ENCODE measurements at regions not wholly inside any gene's neighbourhood (a gene's known extent, or its start where the extent isn't known, plus 50 kb on each side); places are given as distances from the start of the nearest gene placed in this dataset.
"Not testable (repeated sequence)": the region's sequence is repeated elsewhere in the genome, so short reads cannot be mapped to it uniquely, and the experiment has no call there.

DNA sequence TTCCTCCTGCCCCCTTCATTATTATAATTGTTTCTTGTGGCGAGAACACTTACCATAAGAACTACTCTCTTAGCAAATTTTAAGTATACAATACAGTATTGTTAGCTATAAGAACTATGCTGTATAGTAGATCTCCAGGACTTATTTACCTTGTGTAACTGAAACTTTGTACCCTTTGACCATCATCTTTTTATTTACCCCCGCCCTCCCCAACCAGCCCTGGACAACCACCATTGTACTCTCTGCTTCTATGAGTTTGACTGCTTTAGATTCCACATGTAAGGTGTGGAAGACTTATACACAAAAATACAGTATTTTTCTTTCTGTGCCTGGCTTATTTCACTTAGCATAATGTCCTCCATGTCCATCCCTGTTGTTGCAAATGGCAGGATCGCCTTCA, 161.1 kb downstream of the PHF8 start:
- no peak for DNase-seq (ENCODE audit: low read depth in 2 of 3, low spot score in 2 of 3)

DNA sequence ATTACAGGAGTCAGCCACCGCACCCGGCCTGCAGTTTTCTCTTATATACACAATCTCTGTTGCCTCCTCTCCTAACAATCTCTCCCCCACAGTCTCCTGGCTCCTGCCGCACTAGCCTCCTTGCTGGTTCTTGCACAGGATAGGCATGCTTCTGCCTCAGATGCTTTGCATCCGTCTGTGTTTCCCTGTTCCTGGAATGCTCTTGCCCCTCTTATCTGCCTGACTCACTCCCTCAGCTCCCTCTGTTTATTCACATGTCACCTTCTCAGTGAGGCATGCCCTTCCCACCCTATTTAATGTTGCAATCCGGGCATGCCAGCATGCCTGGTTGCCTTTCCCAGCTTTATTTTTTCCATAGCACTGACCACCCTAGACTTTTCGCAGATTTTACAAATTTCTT, 161.9 kb downstream of the PHF8 start:
- no peak for DNase-seq (ENCODE audit: low read depth in 2 of 3, low spot score in 2 of 3)

DNA sequence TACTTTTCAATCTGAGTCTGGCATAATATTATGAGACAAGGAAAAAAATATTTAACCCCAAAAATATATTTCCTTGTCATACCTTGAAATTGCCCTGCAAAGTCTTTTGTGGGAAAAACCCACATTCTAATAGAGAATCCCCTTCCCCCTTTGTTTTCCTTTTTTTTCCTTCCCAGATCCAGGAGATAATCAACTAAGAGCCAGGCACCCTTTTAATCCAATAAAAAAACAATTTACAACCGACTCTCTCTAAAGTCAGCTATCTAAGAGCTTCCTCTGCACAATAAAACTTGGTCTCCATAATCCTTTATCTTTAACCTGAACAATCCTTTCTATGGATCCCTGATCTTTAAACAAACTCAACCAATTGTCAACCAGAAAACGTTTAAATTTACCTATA, 163.5 kb downstream of the PHF8 start:
- DNase-seq (ENCODE audit: low read depth in 2 of 3, low spot score in 2 of 3), result not testable (repeated sequence)

DNA sequence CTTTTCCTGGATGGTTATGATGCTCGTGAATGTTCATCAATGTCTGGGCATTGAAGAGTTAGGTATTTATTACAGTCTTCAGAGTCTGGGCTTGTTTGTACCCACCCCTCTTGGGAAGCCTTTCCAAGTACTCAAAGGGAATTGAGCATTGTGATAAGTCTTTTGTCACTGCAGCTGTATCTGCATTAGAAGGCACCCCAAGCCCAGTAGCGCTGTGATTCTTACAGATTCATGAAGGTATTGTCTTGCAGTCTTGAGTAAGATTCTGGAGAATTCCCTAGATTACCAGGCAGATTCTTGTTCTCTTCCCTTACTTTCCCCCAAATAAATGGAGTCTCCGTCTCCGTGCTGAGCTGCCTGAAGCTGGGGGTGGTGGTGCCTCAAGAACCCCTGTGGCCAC, 173.4 kb upstream of the HUWE1 start:
- DNase-seq (ENCODE audit: low read depth in 2 of 3, low spot score in 2 of 3), result no peak

DNA sequence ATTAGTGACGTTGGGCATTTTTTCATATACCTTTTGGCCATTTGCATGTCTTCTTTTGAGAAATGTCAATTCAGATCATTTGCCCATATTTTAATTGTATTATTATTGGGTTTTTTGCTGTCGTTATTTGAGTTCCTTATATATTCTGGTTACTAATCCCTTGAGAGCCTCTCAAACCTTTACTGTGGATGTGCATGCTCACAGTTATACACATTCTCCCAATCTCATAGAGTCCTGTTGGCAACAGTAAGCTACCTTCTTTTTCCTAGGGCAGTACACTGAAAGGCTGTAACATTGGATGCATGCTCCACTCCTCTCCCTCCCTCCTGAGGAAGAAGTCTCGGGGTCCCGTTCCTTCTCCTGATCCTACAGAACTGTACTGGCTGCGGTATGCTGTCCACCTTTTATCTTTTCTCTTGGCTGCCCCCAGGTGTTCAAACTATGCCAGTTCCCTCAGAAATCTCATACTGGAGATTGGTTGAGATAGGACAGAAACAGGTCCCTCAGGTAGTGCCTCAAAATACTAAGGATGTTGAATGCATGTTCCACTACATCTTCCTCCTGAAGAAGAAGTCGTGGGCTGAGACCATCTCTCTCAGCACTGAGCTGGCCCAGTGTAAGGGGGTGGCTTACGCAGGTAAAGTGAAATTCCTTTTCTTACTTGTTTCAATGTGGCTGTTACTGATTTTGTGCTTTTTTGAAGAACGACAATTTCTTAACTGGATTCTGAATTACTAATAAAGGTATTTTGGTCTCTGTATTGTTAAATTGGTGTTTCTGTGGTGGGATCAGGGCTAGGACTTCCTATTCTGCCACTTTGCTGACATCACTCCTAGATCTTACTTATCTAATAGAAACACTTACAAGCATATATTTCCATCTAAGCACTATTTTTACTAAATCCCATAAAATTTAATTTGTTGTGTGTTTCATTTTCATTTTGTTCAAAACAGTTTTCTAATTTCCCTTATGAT, 145.4 kb upstream of the HUWE1 start:
- peak in 1 of 3 experiments; percentile 1 for DNase-seq (ENCODE audit: low read depth in 2 of 3, low spot score in 2 of 3)

DNA sequence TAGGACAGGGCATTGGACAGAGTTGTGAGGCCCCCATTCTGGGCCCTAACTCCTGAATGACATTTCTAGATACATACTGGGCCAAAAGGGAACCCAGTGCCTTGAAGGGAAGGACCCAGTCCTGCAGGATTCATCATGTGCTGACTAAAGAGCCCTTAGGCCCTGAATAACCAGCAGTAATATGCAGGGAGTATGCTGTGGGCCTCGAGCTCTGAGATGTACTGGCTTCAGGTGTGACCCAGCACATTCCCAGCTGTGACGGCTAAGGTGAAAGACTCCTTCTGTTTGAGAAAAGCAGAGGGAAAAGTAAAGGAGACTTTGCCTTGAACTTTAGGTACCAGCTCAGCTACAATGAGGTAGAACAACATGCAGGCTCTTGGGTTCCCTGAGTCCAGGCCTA, 138.2 kb upstream of the HUWE1 start:
- DNase-seq (ENCODE audit: low read depth in 2 of 3, low spot score in 2 of 3), result no peak

DNA sequence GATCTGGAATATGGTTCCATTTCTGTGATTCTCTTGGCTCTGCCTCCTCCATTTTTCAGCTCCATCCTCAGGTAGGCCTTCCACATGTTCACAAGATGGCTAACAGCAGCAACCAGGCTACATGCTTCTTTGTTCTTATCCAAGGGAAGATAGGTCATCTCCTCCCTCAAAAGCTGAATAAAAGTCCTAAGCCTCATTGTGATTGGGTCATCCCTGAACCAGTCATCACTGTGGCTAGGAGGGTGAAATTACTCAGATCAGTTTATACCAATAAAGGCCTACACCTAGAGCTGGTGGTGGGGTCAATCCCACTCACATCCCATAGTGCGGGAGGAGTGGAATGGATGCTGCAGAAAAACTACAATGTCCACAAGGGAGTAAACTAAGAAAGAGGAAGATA, 131.6 kb upstream of the HUWE1 start:
- DNase-seq (ENCODE audit: low read depth in 2 of 3, low spot score in 2 of 3), result not testable (repeated sequence)

DNA sequence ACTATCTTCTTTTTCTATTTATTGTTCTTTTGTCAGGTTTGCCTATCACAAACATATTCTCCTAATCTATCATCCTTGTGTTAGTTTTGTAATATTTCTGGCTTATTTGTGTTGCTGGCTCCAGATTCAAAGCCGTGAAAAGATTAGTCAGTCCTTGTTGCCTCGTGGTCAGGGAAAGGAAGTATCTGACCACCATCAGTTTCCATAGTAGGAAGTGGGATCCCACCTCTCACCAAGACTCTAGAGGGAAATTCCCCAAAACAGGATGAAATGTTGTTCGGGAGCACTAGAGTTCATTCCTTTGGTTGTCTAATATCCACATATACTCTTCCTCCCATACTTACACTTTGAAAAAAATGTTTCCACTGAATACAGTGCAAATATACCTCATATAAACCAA, 131.0 kb upstream of the HUWE1 start:
- no peak for DNase-seq (ENCODE audit: low read depth in 2 of 3, low spot score in 2 of 3)

DNA sequence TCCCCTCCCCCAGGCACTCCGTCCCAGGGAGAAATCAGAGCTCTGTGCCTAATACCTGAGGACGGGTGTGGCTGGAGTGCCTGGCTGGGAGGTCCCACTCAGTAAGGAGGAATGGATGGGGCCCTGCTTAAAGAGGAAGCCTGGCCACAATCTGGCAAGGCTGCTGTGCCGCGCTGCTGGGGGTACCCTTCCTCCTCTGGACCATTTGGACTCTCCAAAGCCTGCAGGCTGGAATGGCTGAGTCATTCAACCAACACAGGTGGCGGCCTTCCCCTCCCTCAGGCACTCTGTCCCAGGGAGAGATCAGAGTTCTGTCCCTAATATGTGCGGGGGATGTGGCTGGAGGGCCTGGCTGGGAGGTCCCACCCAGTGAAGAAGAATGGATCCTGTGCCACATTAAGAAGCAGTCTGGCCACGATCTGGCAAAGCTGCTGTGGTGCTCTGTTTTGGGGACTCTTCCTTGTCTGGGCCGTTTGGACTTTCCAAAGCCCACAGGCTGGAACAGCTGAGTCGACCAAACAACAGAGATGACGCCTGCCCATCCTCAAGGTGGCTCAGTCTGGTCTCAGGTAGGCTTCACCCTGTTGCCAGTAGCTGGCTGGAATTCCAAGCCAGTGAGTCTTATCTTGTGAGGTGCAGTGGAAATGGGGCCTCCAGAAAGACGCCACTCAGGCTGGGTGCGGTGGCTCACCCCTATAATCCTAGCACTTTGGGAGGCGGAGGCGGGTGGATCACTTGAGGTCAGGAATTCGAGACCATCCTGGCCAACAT, 127.3 kb upstream of the HUWE1 start:
- no peak for DNase-seq (ENCODE audit: low read depth in 2 of 3, low spot score in 2 of 3)

DNA sequence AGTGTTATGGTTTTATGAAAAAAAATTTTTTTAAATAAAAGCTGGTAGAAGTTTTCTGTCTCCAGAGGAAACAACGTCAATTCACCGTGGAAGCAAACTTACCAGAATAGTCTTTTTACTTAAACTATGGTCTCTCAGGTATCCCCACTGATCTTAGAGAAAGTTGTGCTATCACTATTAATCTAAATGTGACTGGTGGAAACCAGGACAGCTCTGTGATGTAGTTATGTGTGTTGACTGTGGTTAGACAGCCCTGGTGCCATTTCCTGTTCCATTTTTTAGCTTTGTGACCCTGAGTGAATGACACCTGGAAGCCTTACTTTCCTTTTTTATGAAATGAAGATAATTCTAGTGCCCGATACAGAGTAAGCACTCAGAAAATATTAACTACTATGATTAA, 111.8 kb upstream of the HUWE1 start:
- DNase-seq (ENCODE audit: low read depth in 2 of 3, low spot score in 2 of 3), result no peak

DNA sequence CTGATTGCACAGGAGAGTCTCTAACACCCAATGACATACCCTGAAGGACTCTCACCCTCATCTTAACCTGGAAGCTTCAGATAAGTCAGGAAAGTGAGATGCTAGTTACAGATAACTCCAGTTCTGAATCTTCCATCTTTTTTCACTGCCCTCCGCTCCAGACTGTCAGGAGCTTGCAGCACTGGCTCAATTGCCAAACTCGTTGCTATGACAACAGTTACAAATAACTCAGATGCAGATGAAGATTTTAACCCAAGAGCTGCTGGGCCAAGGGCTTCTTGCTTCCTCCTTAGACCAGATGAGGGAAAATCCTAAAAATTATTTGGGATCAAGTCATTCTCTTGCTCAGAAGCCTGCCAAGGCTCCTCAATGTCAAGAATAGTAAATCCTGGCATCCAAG, 109.1 kb upstream of the HUWE1 start:
- no peak for DNase-seq (ENCODE audit: low read depth in 2 of 3, low spot score in 2 of 3)

DNA sequence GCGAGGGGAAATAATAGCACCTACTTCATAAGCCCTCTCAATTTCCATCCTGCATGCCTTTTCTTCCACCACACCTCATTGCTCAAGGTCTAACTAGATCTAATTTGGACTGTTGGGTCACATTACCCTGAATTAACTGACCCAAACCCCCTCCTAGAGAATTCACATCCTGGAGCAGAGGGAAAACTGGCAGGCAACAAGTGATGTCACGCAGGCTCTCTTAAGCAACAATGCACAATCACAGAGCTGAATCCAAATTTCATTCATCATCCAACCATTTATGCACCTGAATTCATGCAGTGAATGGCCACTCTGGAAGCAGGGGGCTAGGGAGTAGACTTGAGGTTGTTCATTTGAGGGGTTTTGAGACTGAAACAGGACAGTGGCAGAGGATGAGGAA, 107.7 kb upstream of the HUWE1 start:
- DNase-seq (ENCODE audit: low read depth in 2 of 3, low spot score in 2 of 3), result no peak

DNA sequence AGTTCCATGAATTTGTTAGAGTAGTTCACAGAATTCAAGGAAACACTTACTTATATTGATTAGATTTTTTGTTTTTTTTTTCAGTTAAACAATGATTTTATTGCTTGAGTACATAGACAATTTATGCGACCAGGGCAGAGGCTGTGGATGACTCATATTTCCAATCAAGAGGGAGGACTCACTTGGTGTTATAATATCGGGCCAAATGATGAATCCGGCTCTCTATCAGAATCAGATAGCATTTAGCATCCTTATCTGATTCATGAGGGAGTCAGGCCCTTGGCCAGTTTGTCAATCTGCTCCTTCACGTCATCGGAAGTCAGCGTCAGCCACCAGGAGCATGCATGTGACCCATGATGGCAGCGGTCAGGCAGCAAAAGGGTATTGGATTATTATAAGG, 82.3 kb upstream of the HUWE1 start:
- DNase-seq (ENCODE audit: low read depth in 2 of 3, low spot score in 2 of 3), result no peak

DNA sequence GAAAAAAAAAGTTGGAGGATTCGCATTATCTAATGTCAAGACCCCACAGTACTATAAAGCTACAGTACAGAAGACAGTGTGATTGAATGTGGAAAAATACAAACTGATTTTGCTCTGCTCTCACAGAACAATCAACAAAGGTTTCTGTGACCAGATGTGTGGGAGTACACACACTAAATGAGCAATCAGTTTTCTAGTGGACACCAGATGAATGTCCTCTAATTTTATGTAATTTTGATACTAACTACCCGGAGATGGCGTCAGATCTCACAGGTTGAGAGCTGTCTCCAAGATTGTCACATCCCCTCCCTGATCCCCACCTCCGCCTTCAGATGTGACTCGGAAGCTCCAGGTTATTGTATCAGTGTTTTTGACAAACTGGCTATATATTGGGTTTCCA, 81.9 kb upstream of the HUWE1 start:
- DNase-seq (ENCODE audit: low read depth in 2 of 3, low spot score in 2 of 3), result no peak

DNA sequence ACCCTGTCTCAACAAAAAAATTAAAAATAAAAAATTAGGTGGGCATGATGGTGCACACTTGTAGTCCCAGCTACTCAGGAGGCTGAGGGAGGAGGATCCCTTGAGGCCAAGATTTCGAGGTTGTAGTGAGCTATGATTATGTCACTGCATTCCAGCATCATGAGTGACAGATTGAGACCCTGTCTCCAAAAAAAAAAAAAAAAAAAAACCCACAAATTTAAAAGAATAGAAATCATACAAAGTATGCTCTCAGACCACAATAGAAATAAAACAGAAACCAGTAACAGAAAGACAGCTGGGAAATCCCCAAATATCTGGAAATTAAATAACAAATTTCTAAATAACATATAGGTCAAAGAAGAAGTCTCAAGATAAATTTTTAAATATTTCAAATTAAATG, 81.0 kb upstream of the HUWE1 start:
- no peak for DNase-seq (ENCODE audit: low read depth in 2 of 3, low spot score in 2 of 3)

DNA sequence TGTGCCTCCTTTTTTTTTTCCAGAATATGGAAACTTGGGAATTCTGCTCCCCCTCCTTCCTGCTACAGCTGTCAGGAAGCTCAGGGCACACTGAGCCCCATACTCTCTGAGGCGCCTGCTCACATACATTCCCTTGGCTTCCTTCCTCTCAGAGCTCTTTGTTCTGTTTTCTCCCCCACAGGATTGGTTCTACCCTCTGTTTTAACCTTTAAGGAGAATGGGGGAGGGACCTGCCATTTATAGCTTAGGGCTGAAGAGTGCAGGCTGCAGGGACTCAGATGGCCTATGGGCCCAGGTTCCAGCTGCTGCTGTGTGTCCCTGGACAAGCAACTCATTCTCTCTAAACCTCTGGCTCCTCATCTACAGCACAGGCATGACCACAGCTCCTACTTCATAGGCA, 70.7 kb upstream of the HUWE1 start:
- not testable (repeated sequence) for DNase-seq (ENCODE audit: low read depth in 2 of 3, low spot score in 2 of 3)

DNA sequence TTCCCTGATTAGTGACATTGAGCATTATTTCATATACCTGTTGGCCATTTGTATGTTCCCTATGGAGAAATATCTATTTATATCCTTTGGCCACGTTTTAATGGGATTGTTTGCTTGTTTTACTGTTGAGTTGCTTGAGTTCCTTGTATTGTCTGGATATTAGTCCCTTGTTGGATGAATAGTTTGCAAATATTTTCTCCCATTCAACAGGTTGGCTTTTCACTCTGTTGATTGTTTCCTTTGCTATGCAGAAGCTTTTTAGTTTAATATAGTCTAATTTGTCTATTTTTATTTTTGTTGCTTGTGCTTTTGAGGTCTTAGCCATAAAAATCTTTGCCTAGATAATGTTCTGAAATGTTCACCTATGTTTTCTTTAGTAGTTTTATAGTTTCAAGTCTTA, 60.2 kb upstream of the HUWE1 start:
- DNase-seq (ENCODE audit: low read depth in 2 of 3, low spot score in 2 of 3), result no peak

DNA sequence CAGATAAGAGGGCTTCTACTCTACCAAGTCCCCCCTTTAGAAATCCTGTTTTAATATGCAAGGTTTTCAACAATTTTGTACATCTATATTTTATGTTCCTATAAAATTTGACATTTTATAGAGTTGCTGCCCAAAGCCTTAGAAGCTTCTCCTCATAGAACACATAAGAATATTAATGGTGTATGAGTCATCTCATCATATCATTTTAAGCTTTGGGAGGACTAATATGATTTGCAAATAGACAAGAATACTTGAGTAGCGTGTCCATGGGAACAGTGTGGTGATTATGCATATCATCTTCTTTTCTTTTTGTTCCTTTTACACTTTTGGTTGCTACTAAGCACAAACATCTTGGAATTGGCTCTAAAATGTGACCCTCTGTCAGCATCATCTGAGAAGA, 56.7 kb upstream of the HUWE1 start:
- DNase-seq (ENCODE audit: low read depth in 2 of 3, low spot score in 2 of 3), result no peak

DNA sequence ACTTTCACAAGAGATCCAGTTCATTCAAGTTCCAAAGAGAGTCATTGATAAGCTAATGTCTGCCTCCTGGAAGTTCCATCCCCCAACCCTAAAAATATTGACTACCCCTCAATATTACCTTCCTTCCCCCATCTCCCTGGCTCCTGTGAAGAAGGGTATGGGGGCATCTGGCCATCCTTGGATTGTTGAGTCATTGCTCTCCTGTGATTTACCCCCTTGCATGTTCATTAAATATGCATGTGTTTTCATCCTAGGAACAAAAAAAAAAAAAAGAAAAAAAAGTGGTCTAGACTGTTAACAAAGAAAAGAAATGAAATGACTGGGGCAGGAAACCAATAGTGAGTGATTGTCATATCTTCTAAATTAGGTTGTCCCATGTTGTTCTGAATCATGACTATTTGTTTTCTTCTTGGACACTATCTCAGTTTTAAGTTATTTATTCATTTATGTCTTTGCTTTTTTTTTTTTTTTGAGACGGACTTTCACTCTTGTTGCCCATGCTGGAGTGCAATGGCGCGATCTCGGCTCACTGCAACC, 51.9 kb upstream of the HUWE1 start:
- no peak for DNase-seq (ENCODE audit: low read depth in 2 of 3, low spot score in 2 of 3)

All from activated CD8-positive, alpha-beta memory T cell treated with anti-CD3 and anti-CD28 coated beads for 48 hours (primary cell).